Right lobe of liver (tissue), 4 donors: ENCODE measurements at regions not wholly inside any gene's neighbourhood (a gene's known extent, or its start where the extent isn't known, plus 50 kb on each side); places are given as distances from the start of the nearest gene placed in this dataset.

ENCODE experiments used
- CTCF ChIP-seq, 4 donors: fragments of 200-600 bp in 3 of 4; fragments of 450-650 bp in 1 of 4; IDR thresholded peaks; one replicate each; pipeline versions ENCODE4 v1.5.1 to v1.8.0; 2016 to 2022; ENCODE audit warnings: antibody characterized with exemption in 4 of 4, mild to moderate bottlenecking in 2 of 4
- POLR2A ChIP-seq: fragments of 450-650 bp; IDR thresholded peaks from one replicate; pipeline ENCODE4 v1.6.1; 2017; ENCODE audit warnings: antibody characterized with exemption, mild to moderate bottlenecking
- donor health status: DM: no; HTN: no; CAD: no.
- donor health status: DM: no; HTN: no; CAD: no.
- donor health status: DM: no; HTN: yes; CAD: no.

- TF ChIP-seq POLR2A (no peak), CTCF (IDR thresholded peaks at IDR 0.05) (no peak)
Measured at GRCh38 chr1:69292833-69293232, 274.9 kb upstream of the LRRC7 start.
